SK-N-SH (cell line): ENCODE measurements at regions not wholly inside any gene's neighbourhood (a gene's known extent, or its start where the extent isn't known, plus 50 kb on each side); places are given as distances from the start of the nearest gene placed in this dataset.

ENCODE experiments used
- CTCF ChIA-PET: fragments of 300-600, 350-600 bp; formaldehyde crosslinking; extraction: SDS; loops from one replicate; lab custom pipeline; 2021; lab: Yijun Ruan, JAX
- POLR2A ChIA-PET: fragments of 350-600 bp; sonication (Branson Sonifier 250); formaldehyde crosslinking; extraction: SDS; loops from one replicate; lab custom pipeline; 2020; ENCODE audit warnings: antibody characterized with exemption, inconsistent platforms; lab: Yijun Ruan, JAX
- DNase-seq: peaks from one replicate; pipeline ENCODE4 v3.0.0; 2012
- H2AFZ ChIP-seq: fragments of 200-600 bp; sonication (generic); 2 replicates; pipeline ENCODE4 v1.8.1; 2016; ENCODE audit warnings: antibody characterized with exemption, mild to moderate bottlenecking, low read depth
- H3F3A ChIP-seq: fragments of 200-600 bp; sonication (generic); replicated peaks from 2 replicates; pipeline ENCODE3; 2016; ENCODE audit warnings: antibody characterized with exemption, mild to moderate bottlenecking; ENCODE audit not compliant: insufficient read depth
- H3K27ac ChIP-seq, 2 experiments: fragments of 200-500 bp in 1 of 2; fragments of 200-600 bp in 1 of 2; sonication (Bioruptor generic) in 1 of 2; sonication (generic), shearing (Covaris generic) in 1 of 2; 2 replicates each; pipeline versions ENCODE4 v1.5.1 to v1.6.1; 2014 to 2016; ENCODE audit warnings: low read depth in 2 of 2, inconsistent platforms in 1 of 2, low read length in 1 of 2, mild to moderate bottlenecking in 1 of 2, mixed read lengths in 1 of 2
- H3K27me3 ChIP-seq: fragments of 200-600 bp; sonication (generic), shearing (Covaris generic); 2 replicates; pipeline ENCODE4 v1.6.1; 2016; ENCODE audit warnings: mixed run types; ENCODE audit not compliant: insufficient read depth
- H3K36me3 ChIP-seq, 2 experiments: fragments of 200-500 bp in 1 of 2; fragments of 200-600 bp in 1 of 2; sonication (Bioruptor generic) in 1 of 2; sonication (generic) in 1 of 2; replicated peaks in 1 of 2; 2 replicates each; pipeline versions ENCODE3 to v1.5.1; 2014 to 2016; ENCODE audit warnings: low read length in 1 of 2, mild to moderate bottlenecking in 1 of 2; ENCODE audit not compliant: insufficient read depth in 2 of 2, control insufficient read depth in 1 of 2
- H3K4me1 ChIP-seq, 2 experiments: fragments of 200-500 bp in 1 of 2; fragments of 200-600 bp in 1 of 2; sonication (Bioruptor generic) in 1 of 2; sonication (generic), shearing (Covaris generic) in 1 of 2; 2 replicates each; pipeline versions ENCODE4 v1.5.1 to v1.6.1; 2014 to 2016; ENCODE audit warnings: low read depth in 1 of 2, low read length in 1 of 2, mixed run types in 1 of 2; ENCODE audit not compliant: insufficient read depth in 2 of 2, control insufficient read depth in 1 of 2
- H3K4me2 ChIP-seq: fragments of 200-600 bp; sonication (generic), shearing (Covaris generic); 2 replicates; pipeline ENCODE4 v1.6.1; 2017; ENCODE audit warnings: mixed run types
- H3K4me3 ChIP-seq, 2 experiments: fragments of 200-500 bp in 1 of 2; fragments of 200-600 bp in 1 of 2; sonication (Bioruptor generic) in 1 of 2; sonication (generic), shearing (Covaris generic) in 1 of 2; 2 replicates each; pipeline versions ENCODE4 v1.5.1 to v1.8.1; 2014 to 2016; ENCODE audit warnings: low read depth in 2 of 2, inconsistent platforms in 1 of 2, low read length in 1 of 2, mild to moderate bottlenecking in 1 of 2, mixed read lengths in 1 of 2, moderate library complexity in 1 of 2
- H3K79me2 ChIP-seq: fragments of 200-600 bp; sonication (generic); 2 replicates; pipeline ENCODE4 v1.8.1; 2017; ENCODE audit warnings: mild to moderate bottlenecking; ENCODE audit not compliant: insufficient read depth
- H3K9ac ChIP-seq: fragments of 200-600 bp; sonication (generic); 2 replicates; pipeline ENCODE4 v1.6.1; 2017; ENCODE audit warnings: mixed run types
- H3K9me2 ChIP-seq: fragments of 200-600 bp; sonication (generic); 2 replicates; pipeline ENCODE4 v1.6.1; 2017; ENCODE audit warnings: mixed run types
- H3K9me3 ChIP-seq: fragments of 200-600 bp; sonication (generic); 2 replicates; pipeline ENCODE4 v1.6.1; 2017; ENCODE audit warnings: mixed run types, mild to moderate bottlenecking, moderate library complexity
- H4K20me1 ChIP-seq: fragments of 200-600 bp; sonication (generic); 2 replicates; pipeline ENCODE4 v1.6.1; 2017; ENCODE audit warnings: mild to moderate bottlenecking, mixed run types; ENCODE audit not compliant: insufficient read depth
- CHD2 ChIP-seq: fragments of 150-350 bp; IDR thresholded peaks from 2 replicates; pipeline ENCODE4 v1.6.1; 2018; ENCODE audit warnings: low read length; ENCODE audit not compliant: partially characterized antibody
- EZH2phosphoT487 ChIP-seq: fragments of 200-600 bp; sonication (generic); IDR thresholded peaks from 2 replicates; pipeline ENCODE4 v1.6.1; 2017; ENCODE audit warnings: low read depth, mixed run types, mild to moderate bottlenecking, antibody characterized with exemption, moderate library complexity, borderline replicate concordance
- FOXJ3 ChIP-seq: sonication (generic); formaldehyde crosslinking; IDR thresholded peaks from 2 replicates; pipeline ENCODE4 v1.5.1; 2020; ENCODE audit warnings: mild to moderate bottlenecking, missing genetic modification reagents
- GABPA ChIP-seq: IDR thresholded peaks from 2 replicates; pipeline ENCODE4 v1.4.0; 2012; ENCODE audit warnings: low read depth, mild to moderate bottlenecking
- NFIC ChIP-seq: IDR thresholded peaks from 2 replicates; pipeline ENCODE4 v1.4.0; 2012; ENCODE audit warnings: borderline replicate concordance
- PBX3 ChIP-seq: IDR thresholded peaks from 2 replicates; pipeline ENCODE4; 2012
- POLR2AphosphoS5 ChIP-seq: IDR thresholded peaks from 2 replicates; pipeline ENCODE4 v1.6.1; 2012; ENCODE audit warnings: low read depth, low read length
- RAD21 ChIP-seq: IDR thresholded peaks from 2 replicates; pipeline ENCODE4 v1.6.1; 2012; ENCODE audit warnings: mild to moderate bottlenecking, low read length
- RCOR1 ChIP-seq: fragments of 150-350 bp; IDR thresholded peaks from 2 replicates; pipeline ENCODE4 v1.6.1; 2017; ENCODE audit warnings: antibody characterized with exemption, low read length
- RXRA ChIP-seq: IDR thresholded peaks from 2 replicates; pipeline ENCODE4 v1.4.0; 2012; ENCODE audit warnings: low read depth, mild to moderate bottlenecking, borderline replicate concordance
- SIN3A ChIP-seq: IDR thresholded peaks from 2 replicates; pipeline ENCODE4 v1.6.1; 2012; ENCODE audit warnings: low read depth, mild to moderate bottlenecking, low read length, moderate library complexity, borderline replicate concordance
- USF2 ChIP-seq: fragments of 150-350 bp; IDR thresholded peaks from 2 replicates; pipeline ENCODE4 v1.6.1; 2017; ENCODE audit warnings: antibody characterized with exemption, low read length, low read depth, borderline replicate concordance
- ZBTB33 ChIP-seq: IDR thresholded peaks from 2 replicates; pipeline ENCODE4 v1.4.0; 2012; ENCODE audit warnings: low read depth, borderline replicate concordance
- WGBS: methylation state at CpG from one replicate; pipeline ENCODE4 v1.1.6; 2017; ENCODE audit warnings: low lambda C conversion rate; 5-methylcytosine and 5-hydroxymethylcytosine counted together
- TF ChIP-seq, protein P1 (sequence below): IDR thresholded peaks from 2 replicates; pipeline ENCODE4 v1.6.1; 2012; ENCODE audit warnings: mild to moderate bottlenecking, low read depth, low read length, moderate library complexity

GRCh38 chr9:81071108-81071507 is 618.2 kb downstream of the TLE1 start:
- Histone ChIP-seq H3F3A (no peaks in the 10 kb centered on the region), H3K4me3 (no peak overlapping the region), H3K9ac (no peak overlapping the region), H2AFZ (no peak overlapping the region), H3K79me2 (no peaks in the 10 kb centered on the region), H3K4me2 (no peak overlapping the region), H3K9me3 (no peaks in the 10 kb centered on the region), H4K20me1 (no peaks in the 10 kb centered on the region), H3K36me3 (no peaks in the 10 kb centered on the region), H3K27ac (no peak overlapping the region), H3K9me2 (no peaks in the 10 kb centered on the region), H3K27me3 (no peaks in the 10 kb centered on the region), H3K4me1 (no peaks in the 10 kb centered on the region)
- ChIA-PET POLR2A (no interaction called here), CTCF (interaction anchor here (0.7 to 1.4 kb wide), 2 partner anchors 41 to 158 kb away, joined by 3 read pairs; no protein-coding TSS in a partner anchor)
- WGBS = 35% methylated on average over 2 of the region's 2 CpGs
- TF ChIP-seq POLR2AphosphoS5 (no peak), SIN3A (no peak), GABPA (no peak), ZBTB33 (no peak), RCOR1 (no peak), USF2 (no peak), NFIC (no peak), PBX3 (no peak), FOXJ3 (CRISPR knock-in tag) (no peak), EZH2phosphoT487 (no peak), CHD2 (no peak), RAD21 (no peak), RXRA (no peak)
- TF ChIP-seq, protein P1, sequence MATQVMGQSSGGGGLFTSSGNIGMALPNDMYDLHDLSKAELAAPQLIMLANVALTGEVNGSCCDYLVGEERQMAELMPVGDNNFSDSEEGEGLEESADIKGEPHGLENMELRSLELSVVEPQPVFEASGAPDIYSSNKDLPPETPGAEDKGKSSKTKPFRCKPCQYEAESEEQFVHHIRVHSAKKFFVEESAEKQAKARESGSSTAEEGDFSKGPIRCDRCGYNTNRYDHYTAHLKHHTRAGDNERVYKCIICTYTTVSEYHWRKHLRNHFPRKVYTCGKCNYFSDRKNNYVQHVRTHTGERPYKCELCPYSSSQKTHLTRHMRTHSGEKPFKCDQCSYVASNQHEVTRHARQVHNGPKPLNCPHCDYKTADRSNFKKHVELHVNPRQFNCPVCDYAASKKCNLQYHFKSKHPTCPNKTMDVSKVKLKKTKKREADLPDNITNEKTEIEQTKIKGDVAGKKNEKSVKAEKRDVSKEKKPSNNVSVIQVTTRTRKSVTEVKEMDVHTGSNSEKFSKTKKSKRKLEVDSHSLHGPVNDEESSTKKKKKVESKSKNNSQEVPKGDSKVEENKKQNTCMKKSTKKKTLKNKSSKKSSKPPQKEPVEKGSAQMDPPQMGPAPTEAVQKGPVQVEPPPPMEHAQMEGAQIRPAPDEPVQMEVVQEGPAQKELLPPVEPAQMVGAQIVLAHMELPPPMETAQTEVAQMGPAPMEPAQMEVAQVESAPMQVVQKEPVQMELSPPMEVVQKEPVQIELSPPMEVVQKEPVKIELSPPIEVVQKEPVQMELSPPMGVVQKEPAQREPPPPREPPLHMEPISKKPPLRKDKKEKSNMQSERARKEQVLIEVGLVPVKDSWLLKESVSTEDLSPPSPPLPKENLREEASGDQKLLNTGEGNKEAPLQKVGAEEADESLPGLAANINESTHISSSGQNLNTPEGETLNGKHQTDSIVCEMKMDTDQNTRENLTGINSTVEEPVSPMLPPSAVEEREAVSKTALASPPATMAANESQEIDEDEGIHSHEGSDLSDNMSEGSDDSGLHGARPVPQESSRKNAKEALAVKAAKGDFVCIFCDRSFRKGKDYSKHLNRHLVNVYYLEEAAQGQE = no peak
- peak; percentile 1 for DNase-seq
